PC-9 (cell line): ENCODE measurements at regions not wholly inside any gene's neighbourhood (a gene's known extent, or its start where the extent isn't known, plus 50 kb on each side); places are given as distances from the start of the nearest gene placed in this dataset.

Experiments used
- EZH2 ChIP-seq: fragments of 200-600 bp; sonication (generic); IDR thresholded peaks from 2 replicates; pipeline ENCODE4 v1.8.0; 2017; ENCODE audit warnings: antibody characterized with exemption, low read depth
- TF ChIP-seq, protein P1 (sequence below): fragments of 200-600 bp; sonication (generic); conservative IDR thresholded peaks from 2 replicates; pipeline ENCODE4 v1.6.1; 2017; ENCODE audit warnings: mixed run types, antibody characterized with exemption, mild to moderate bottlenecking, moderate library complexity

DNA sequence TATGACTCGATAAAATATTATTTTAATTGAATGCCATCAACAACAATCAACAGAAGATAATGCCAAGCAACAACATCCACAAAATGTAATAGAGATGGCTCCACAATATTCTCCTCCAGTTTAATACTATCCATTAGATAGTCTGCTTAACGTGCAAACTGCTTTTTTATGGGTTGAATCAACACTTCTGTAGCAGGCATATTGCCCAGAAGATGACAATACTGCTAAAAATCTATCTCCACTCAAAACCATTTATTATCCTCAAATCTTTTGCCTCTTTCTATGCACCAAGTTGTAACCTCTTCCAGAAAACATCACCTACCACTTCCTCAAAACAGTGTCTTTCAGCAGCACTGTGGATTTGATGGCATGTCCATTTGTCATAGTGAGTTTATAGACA lies 295.7 kb upstream of the LMCD1 start:
- TF ChIP-seq, protein P1, sequence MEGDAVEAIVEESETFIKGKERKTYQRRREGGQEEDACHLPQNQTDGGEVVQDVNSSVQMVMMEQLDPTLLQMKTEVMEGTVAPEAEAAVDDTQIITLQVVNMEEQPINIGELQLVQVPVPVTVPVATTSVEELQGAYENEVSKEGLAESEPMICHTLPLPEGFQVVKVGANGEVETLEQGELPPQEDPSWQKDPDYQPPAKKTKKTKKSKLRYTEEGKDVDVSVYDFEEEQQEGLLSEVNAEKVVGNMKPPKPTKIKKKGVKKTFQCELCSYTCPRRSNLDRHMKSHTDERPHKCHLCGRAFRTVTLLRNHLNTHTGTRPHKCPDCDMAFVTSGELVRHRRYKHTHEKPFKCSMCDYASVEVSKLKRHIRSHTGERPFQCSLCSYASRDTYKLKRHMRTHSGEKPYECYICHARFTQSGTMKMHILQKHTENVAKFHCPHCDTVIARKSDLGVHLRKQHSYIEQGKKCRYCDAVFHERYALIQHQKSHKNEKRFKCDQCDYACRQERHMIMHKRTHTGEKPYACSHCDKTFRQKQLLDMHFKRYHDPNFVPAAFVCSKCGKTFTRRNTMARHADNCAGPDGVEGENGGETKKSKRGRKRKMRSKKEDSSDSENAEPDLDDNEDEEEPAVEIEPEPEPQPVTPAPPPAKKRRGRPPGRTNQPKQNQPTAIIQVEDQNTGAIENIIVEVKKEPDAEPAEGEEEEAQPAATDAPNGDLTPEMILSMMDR: no peak
- no peak for TF ChIP-seq EZH2
